Esophagus muscularis mucosa (tissue), 4 donors: ENCODE measurements at regions not wholly inside any gene's neighbourhood (a gene's known extent, or its start where the extent isn't known, plus 50 kb on each side); places are given as distances from the start of the nearest gene placed in this dataset.

ENCODE experiments used
- DNase-seq: peaks from one replicate; pipeline ENCODE4 v3.0.0-alpha.2; 2017; ENCODE audit errors: extremely low spot score
- H3K27ac ChIP-seq, 4 donors: fragments of 200-600 bp; sonication (generic); replicated peaks in 1 of 4; 1 replicate in 3 of 4; 2 replicates in 1 of 4; pipeline ENCODE4 v1.5.1; 2016 to 2019; ENCODE audit warnings: mild to moderate bottlenecking in 1 of 4
- H3K27me3 ChIP-seq, 4 donors: fragments of 200-600 bp; sonication (generic); one replicate each; pipeline versions ENCODE4 v1.5.1 to v1.6.0; 2016 to 2019
- H3K36me3 ChIP-seq, 4 donors: fragments of 200-600 bp; sonication (generic); one replicate each; pipeline ENCODE4 v1.5.1; 2016 to 2019
- H3K4me1 ChIP-seq, 4 donors: fragments of 200-600 bp; sonication (generic); one replicate each; pipeline ENCODE4 v1.5.1; 2016 to 2019
- H3K4me3 ChIP-seq, 4 donors: fragments of 200-600 bp; sonication (generic); 1 replicate in 2 of 4; 2 replicates in 2 of 4; pipeline ENCODE4 v1.5.1; 2016 to 2019; ENCODE audit warnings: mild to moderate bottlenecking in 4 of 4, moderate library complexity in 1 of 4
- H3K9me3 ChIP-seq, 4 donors: fragments of 200-600 bp; sonication (generic); 1 replicate in 3 of 4; 2 replicates in 1 of 4; pipeline ENCODE4 v1.5.1; 2016 to 2019
- CTCF ChIP-seq, 3 experiments: fragments of 200-600 bp in 2 of 3; fragments of 450-650 bp in 1 of 3; sonication (generic) in 2 of 3; IDR thresholded peaks; one replicate each; pipeline ENCODE4 v1.5.1; 2017 to 2019; ENCODE audit warnings: antibody characterized with exemption in 3 of 3, mild to moderate bottlenecking in 2 of 3, moderate library complexity in 1 of 3
- EP300 ChIP-seq: sonication (generic); formaldehyde crosslinking; IDR thresholded peaks from one replicate; pipeline ENCODE4 v1.6.1; 2017; ENCODE audit warnings: antibody characterized with exemption
- POLR2A ChIP-seq: fragments of 450-650 bp; IDR thresholded peaks from one replicate; pipeline ENCODE4 v1.6.1; 2017; ENCODE audit warnings: antibody characterized with exemption, moderate library complexity, mild to moderate bottlenecking, low read depth
- POLR2AphosphoS5 ChIP-seq, 2 donors: sonication (generic); formaldehyde crosslinking; IDR thresholded peaks; one replicate each; pipeline ENCODE4 v1.6.1; 2017; ENCODE audit warnings: antibody characterized with exemption in 2 of 2
- WGBS: methylation state at CpG from one replicate; pipeline ENCODE4 v1.1.5; 2018; 5-methylcytosine and 5-hydroxymethylcytosine counted together
- intact Hi-C: fragments of 100-400 bp; cut with DNase I; formaldehyde crosslinking; loops from one replicate; pipeline ENCODE4 v1.15.1; 2023

- intact Hi-C loops = no loop called here
- H3K4me3 ChIP-seq = no peak overlapping the region
- DNase-seq = no peak
- no peaks in the 10 kb centered on the region for H3K36me3 ChIP-seq
- H3K27me3 ChIP-seq = no peaks in the 10 kb centered on the region
- H3K27ac ChIP-seq = no peak overlapping the region
- TF ChIP-seq POLR2A = no peak
- TF ChIP-seq EP300 = no peak
- TF ChIP-seq POLR2AphosphoS5 (IDR thresholded peaks at IDR 0.05) = no peak
- TF ChIP-seq CTCF (IDR thresholded peaks at IDR 0.05) = no peak
- H3K4me1 ChIP-seq = no peaks in the 10 kb centered on the region
- peaks cover 0 to 5% (median 0%) of the 10 kb centered on the region in 4 donors for H3K9me3 ChIP-seq
- whole genome bisulfite sequencing = 85% methylated on average over 4 of the region's 4 CpGs
These were observed 67.0 kb downstream of the CHCHD4 start for GRCh38 chr3:14057701-14058100.

- TF ChIP-seq POLR2AphosphoS5 (IDR thresholded peaks at IDR 0.05) = no peak
- TF ChIP-seq CTCF (IDR thresholded peaks at IDR 0.05) = no peak
- no peak for TF ChIP-seq EP300
- TF ChIP-seq POLR2A = no peak
These were observed 76.8 kb downstream of the CHCHD4 start for GRCh38 chr3:14047841-14048240.

GRCh38 chr3:14047027-14047426 lies 77.6 kb downstream of the CHCHD4 start:
- Histone ChIP-seq H3K9me3 (no peaks in the 10 kb centered on the region), H3K4me1 (peaks cover 0 to 8% (median 3%) of the 10 kb centered on the region in 4 donors), H3K27ac (no peak overlapping the region), H3K36me3 (no peaks in the 10 kb centered on the region), H3K4me3 (peak overlapping the region; percentile 5 to 34 (median 18)), H3K27me3 (no peaks in the 10 kb centered on the region)
- no peak for DNase-seq
- 54% methylated on average over 4 of the region's 5 CpGs for WGBS
- intact Hi-C loops = no loop called here
- TF ChIP-seq EP300 (no peak), POLR2A (no peak), CTCF (IDR thresholded peaks at IDR 0.05) (no peak), POLR2AphosphoS5 (IDR thresholded peaks at IDR 0.05) (no peak)

More at GRCh38 chr3:14047841-14048240, 76.8 kb downstream of the CHCHD4 start:
- H3K4me1 ChIP-seq = peaks cover 0 to 1% (median 0%) of the 10 kb centered on the region in 4 donors
- H3K9me3 ChIP-seq = no peaks in the 10 kb centered on the region
- intact Hi-C loops = no loop called here
- no peaks in the 10 kb centered on the region for H3K27me3 ChIP-seq
- DNase-seq = no peak
- H3K4me3 ChIP-seq = no peak overlapping the region
- no peaks in the 10 kb centered on the region for H3K36me3 ChIP-seq
- H3K27ac ChIP-seq = no peak overlapping the region

- peaks cover 0 to 11% (median 0%) of the 10 kb centered on the region in 4 donors for H3K36me3 ChIP-seq
- DNase-seq = no peak
- peaks cover 0 to 8% (median 3%) of the 10 kb centered on the region in 4 donors for H3K4me1 ChIP-seq
- H3K27me3 ChIP-seq = no peaks in the 10 kb centered on the region
- no peak overlapping the region for H3K4me3 ChIP-seq
- no peak overlapping the region for H3K27ac ChIP-seq
- TF ChIP-seq POLR2AphosphoS5 (IDR thresholded peaks at IDR 0.05) (no peak), EP300 (no peak), POLR2A (no peak), CTCF (IDR thresholded peaks at IDR 0.05) (no peak)
- intact Hi-C loops = no loop called here
- WGBS = 66% methylated on average over 3 of the region's 3 CpGs
- H3K9me3 ChIP-seq = no peaks in the 10 kb centered on the region
These were observed 82.0 kb downstream of the CHCHD4 start for GRCh38 chr3:14042680-14043079.

GRCh38 chr3:14039149-14039548 lies 85.5 kb downstream of the CHCHD4 start:
- H3K9me3 ChIP-seq = peaks cover 0 to 26% (median 18%) of the 10 kb centered on the region in 4 donors
- H3K36me3 ChIP-seq = peaks cover 0 to 16% (median 0%) of the 10 kb centered on the region in 4 donors
- intact Hi-C loops = no loop called here
- H3K27ac ChIP-seq = no peak overlapping the region
- WGBS = 47% methylated on average over 2 of the region's 2 CpGs
- no peak for DNase-seq
- H3K4me1 ChIP-seq = peaks cover 0 to 8% (median 3%) of the 10 kb centered on the region in 4 donors
- H3K4me3 ChIP-seq = no peak overlapping the region
- H3K27me3 ChIP-seq = no peaks in the 10 kb centered on the region
- TF ChIP-seq EP300 (no peak), CTCF (IDR thresholded peaks at IDR 0.05) (no peak), POLR2A (no peak), POLR2AphosphoS5 (IDR thresholded peaks at IDR 0.05) (no peak)
